Activated T-cell treated with anti-CD3 and anti-CD28 coated beads for 48 hours (primary cell): ENCODE measurements at regions not wholly inside any gene's neighbourhood (a gene's known extent, or its start where the extent isn't known, plus 50 kb on each side); places are given as distances from the start of the nearest gene placed in this dataset.
"Not testable (repeated sequence)": the region's sequence is repeated elsewhere in the genome, so short reads cannot be mapped to it uniquely, and the experiment has no call there.

ENCODE experiments used
- DNase-seq: peaks from one replicate; pipeline ENCODE4 v3.0.0-alpha.2; 2020; ENCODE audit warnings: low read depth

- no peak for DNase-seq
Measured at GRCh38 chr18:5021558-5021957, 175.5 kb downstream of the AKAIN1 start.

DNA sequence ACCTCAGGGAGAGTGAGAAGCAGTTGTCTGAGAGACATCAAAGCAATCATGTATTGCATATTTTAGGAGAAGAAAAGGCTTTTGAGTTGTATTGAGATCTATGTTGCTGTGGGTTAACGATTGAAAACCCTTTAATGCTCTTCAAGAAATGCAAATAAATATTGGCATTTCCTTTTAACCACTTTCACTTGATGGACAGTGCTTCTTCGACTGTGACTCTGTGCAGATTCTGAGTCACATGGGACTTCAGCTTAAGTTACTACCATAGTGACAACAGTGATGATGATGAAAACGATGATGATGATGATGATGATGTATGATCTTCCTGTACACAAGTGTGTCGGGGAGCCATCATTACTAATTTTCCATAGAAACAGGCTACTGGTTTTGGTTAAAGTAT lies 181.8 kb downstream of the AKAIN1 start:
- no peak for DNase-seq

GRCh38 chr18:5004031-5004820 lies 192.8 kb downstream of the AKAIN1 start:
- not testable (repeated sequence) for DNase-seq

- no peak for DNase-seq
Measured at GRCh38 chr18:4994710-4995109, 202.3 kb downstream of the AKAIN1 start.

DNA sequence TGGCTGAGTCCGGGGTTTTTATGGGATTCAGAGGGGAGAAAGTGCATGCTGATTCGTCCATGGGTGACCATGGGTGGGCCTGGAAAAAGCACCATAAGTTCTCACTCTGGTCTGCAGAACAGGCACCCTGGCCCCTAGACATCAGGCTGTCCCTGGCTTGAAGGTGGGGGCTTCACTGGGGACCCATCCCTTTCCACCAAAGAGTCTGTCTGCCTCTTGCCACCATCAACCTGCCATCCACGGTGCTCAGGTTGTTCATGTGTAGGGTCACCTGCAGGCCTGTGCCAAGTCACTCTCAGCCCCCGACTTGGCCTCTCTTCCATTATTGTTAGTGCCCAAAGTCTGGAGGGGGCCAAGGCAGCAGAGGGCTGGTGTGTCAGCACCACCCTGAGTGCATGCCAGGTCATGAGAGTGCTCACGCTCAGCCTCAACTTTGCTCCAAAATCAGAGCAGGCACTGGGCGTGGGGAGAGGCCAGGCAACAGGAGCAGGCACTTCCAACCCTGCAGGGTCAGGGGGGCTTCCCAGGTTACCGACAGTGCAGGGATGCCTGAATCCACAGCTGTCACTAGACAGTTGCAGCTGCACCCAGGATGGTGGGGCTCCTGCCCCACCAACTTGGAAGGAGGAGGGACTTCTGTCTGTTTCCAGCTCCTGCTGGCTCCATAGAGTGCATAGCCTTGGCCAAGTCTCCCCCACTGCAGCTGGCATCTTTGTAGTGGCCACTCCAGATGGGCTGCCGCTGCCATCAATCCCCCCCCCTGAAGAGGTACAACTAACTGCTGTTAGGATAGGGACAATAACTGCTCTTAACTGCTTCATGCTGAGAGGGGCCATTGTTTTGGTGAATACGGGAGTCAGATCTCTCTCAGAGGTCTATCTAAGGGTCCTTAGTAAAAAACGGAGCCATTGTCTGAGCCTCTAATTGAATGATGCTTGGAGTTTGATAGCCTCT lies 209.3 kb downstream of the AKAIN1 start:
- DNase-seq: no peak

- DNase-seq: no peak
Measured at GRCh38 chr18:4986677-4987076, 210.4 kb downstream of the AKAIN1 start.

- no peak for DNase-seq
Measured at GRCh38 chr18:4986066-4986465, 211.0 kb downstream of the AKAIN1 start.

GRCh38 chr18:4961121-4961909 lies 235.7 kb downstream of the AKAIN1 start:
- DNase-seq: no peak

DNA sequence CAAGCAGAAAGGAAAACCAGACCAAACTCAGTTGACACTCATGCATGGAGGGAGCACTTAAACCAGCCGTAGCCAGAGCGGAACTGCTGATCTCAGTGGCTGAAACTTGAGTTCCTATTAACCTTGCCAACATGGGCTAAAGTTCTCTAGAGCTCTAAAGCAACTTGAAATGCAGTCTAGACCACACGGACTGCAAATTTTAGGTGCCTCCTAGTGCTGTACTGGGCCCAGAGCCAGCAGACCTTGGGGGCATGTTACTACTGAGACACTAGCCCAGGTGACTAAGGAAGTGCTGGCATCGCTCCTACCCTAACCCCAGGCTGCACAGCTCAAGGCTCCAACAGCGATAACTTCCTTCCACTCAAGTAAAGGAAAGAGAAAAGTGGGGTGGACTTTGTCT lies 236.5 kb downstream of the AKAIN1 start:
- DNase-seq: no peak

DNA sequence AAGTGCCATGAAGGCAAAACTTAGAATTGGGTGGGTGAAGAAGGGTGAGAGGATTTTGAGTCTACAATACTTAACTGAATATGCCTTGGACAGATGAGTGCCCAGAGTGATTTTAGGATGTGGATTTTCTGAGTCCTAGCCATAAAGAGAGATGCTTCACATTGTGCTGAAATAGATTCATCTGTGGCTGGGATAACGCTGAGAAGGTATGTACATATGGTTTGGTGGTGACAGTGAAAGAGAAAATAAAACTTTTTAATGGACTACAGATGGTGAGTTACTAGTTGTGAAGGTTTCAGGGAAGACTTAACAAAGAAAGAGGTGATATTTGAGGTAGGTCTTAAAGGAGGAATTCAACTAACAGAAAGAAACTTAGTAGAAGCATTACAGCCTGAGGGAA lies 265.8 kb downstream of the AKAIN1 start:
- DNase-seq: no peak

GRCh38 chr18:4921548-4921947 lies 275.5 kb downstream of the AKAIN1 start:
- no peak for DNase-seq

DNA sequence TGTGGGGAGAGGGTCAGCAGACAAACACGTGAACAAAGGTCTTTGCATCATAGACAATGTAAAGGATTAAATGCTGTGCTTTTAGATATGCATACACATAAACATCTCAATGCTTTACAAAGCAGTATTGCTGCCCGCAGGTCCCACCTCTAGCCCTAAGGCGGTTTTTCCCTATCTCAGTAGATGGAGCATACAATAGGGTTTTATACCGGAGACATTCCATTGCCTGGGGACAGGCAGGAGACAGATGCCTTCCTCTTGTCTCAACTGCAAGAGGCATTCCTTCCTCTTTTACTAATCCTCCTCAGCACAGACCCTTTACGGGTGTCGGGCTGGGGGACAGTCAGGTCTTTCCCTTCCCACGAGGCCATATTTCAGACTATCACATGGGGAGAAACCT lies 279.5 kb downstream of the AKAIN1 start:
- not testable (repeated sequence) for DNase-seq

GRCh38 chr18:4908328-4908727 lies 288.7 kb downstream of the AKAIN1 start:
- DNase-seq: no peak

- no peak for DNase-seq
Measured at GRCh38 chr18:4906856-4907255, 290.2 kb downstream of the AKAIN1 start.

GRCh38 chr18:4888251-4889040 lies 308.6 kb downstream of the AKAIN1 start:
- DNase-seq: no peak

DNA sequence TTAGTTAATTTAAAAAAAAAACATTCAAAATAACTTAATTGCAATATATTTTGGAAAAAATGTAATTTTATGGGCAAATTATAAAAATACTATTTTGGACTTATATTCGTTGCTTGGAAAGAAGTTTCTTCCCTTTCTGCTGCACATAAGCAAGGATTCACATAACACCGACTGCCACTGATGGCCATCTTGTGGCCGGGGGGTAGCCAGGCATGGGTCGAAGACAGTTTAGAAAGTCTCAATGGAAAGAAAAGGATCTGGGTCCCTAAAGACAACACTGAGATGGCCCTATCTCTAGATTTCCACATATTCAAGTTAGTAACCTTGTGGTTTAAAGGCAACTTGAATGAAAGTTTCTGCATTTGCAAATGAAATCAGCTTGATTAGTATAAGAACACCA lies 318.6 kb downstream of the AKAIN1 start:
- no peak for DNase-seq

DNA sequence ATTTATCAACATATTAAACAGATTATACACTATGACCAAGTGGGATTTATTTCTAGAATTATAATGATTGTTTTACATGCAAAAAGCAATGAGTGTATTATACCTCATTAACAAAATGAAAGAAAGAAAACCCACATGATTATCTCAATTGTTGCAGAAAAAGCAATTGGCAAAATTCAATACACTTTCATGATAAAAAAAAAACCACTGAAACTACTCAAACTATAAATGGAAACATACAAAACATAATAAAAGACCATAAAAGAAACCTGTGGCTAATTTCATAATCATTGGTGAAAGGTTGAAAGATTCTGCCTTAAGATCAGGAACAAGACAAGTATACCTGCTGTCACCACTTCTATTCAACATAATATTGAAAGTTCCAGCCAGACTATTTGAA lies 325.9 kb downstream of the AKAIN1 start:
- DNase-seq: no peak

DNA sequence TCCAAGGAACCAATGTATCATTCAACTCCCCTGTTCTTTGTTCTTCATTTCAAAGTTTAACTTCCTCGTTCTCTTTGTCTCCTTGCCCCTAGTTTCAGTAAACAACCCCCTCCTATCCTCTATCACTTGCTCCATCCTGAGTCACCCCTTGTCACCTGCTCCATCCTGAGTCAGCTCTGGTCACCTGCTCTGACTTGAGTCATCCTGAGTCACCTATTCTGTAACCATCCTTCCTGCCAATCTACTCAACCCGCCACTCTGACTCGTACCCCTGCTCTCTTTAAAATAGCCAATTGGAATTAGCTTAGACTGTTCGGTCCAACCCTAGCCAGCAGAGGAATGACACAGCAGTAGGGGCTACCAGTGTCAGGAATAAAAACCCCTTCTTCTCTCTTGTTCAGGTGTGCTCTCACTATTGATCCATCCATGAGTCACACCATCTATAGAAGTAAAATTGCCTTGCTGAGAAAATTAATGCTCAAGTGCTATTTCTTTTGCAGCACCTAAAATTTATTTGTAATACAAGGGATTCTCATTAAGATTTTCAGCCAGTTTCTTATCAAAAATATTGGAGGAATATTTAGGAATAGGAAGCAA lies 326.8 kb downstream of the AKAIN1 start:
- DNase-seq: no peak

- DNase-seq: no peak
Measured at GRCh38 chr18:4869155-4869554, 327.9 kb downstream of the AKAIN1 start.

DNA sequence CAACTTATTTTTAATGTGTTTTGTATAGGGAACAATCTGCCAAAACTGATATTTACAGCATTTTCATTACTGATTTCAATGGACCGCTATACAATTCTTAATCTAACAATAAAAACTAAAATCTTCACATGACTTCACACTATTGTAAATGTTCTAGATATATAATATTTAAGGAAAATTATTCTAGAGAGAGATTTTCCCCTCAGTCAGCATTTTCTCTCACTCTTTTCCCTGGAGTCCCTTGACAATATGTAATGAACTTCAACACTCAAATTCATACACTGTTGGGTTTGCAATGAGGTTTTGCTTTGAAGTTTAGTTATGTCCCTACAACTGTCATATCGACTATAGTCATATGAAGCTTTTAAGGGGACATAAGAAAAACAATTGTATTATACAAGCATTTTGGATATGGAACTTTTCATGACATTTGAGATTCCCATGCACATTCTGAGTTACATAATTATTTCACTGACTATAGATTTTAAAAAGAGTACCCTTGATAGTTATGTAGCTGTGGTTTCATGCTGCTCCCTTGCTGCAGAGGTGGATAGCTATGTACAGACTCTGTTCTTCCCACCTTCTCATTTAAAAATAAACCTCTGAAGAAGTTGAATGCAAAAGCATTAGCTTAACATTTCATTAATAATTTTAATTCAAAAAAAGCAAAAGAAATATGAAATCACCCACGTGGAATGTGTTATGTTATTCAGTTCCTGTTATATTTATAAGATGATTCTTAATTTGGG lies 338.5 kb downstream of the AKAIN1 start:
- DNase-seq: no peak
